IMR-90 (cell line): ENCODE measurements at regions not wholly inside any gene's neighbourhood (a gene's known extent, or its start where the extent isn't known, plus 50 kb on each side); places are given as distances from the start of the nearest gene placed in this dataset.

Experiments used
- BHLHE40 ChIP-seq: fragments of 150-350 bp; IDR thresholded peaks from 2 replicates; pipeline ENCODE4 v1.6.1; 2016; ENCODE audit warnings: mild to moderate bottlenecking, low read depth, low read length
- CEBPB ChIP-seq: IDR thresholded peaks from 2 replicates; pipeline ENCODE4 v1.6.1; 2012; ENCODE audit warnings: low read depth, low read length, improper control_type of control experiment
- CHD1 ChIP-seq: IDR thresholded peaks from 2 replicates; pipeline ENCODE4 v1.6.1; 2012; ENCODE audit warnings: low read depth, low read length, improper control_type of control experiment
- CTCF ChIP-seq: conservative IDR thresholded peaks from 2 replicates; pipeline ENCODE4 v1.5.1; 2012; ENCODE audit warnings: mild to moderate bottlenecking, low read depth, low read length, improper control_type of control experiment
- FOS ChIP-seq: fragments of 150-350 bp; IDR thresholded peaks from 2 replicates; pipeline ENCODE4 v1.6.1; 2016; ENCODE audit warnings: low read depth, low read length
- MAZ ChIP-seq: IDR thresholded peaks from 2 replicates; pipeline ENCODE4 v1.6.1; 2012; ENCODE audit warnings: low read depth, mild to moderate bottlenecking, low read length, improper control_type of control experiment, moderate library complexity, borderline replicate concordance
- POLR2A ChIP-seq: IDR thresholded peaks from 2 replicates; pipeline ENCODE4 v1.6.1; 2012; ENCODE audit warnings: mild to moderate bottlenecking, low read depth, low read length
- RCOR1 ChIP-seq: IDR thresholded peaks from 2 replicates; pipeline ENCODE4 v1.6.1; 2012; ENCODE audit warnings: mild to moderate bottlenecking, low read length, improper control_type of control experiment; ENCODE audit not compliant: insufficient replicate concordance
- RFX5 ChIP-seq: IDR thresholded peaks from 2 replicates; pipeline ENCODE4 v1.8.0; 2012; ENCODE audit warnings: low read depth, mild to moderate bottlenecking, low read length, moderate library complexity
- SMC3 ChIP-seq: fragments of 150-350 bp; IDR thresholded peaks from 2 replicates; pipeline ENCODE4 v1.6.1; 2016; ENCODE audit warnings: low read depth, mild to moderate bottlenecking, antibody characterized with exemption, low read length, moderate library complexity
- TF ChIP-seq, protein P1 (sequence below): fragments of 150-350 bp; IDR thresholded peaks from 2 replicates; pipeline ENCODE4 v1.6.1; 2016; ENCODE audit warnings: low read depth, mild to moderate bottlenecking, low read length, moderate library complexity, borderline replicate concordance

GRCh38 chr5:31084871-31085270 lies 108.6 kb upstream of the CDH6 start:
- TF ChIP-seq BHLHE40, result no peak
- TF ChIP-seq, protein P1, sequence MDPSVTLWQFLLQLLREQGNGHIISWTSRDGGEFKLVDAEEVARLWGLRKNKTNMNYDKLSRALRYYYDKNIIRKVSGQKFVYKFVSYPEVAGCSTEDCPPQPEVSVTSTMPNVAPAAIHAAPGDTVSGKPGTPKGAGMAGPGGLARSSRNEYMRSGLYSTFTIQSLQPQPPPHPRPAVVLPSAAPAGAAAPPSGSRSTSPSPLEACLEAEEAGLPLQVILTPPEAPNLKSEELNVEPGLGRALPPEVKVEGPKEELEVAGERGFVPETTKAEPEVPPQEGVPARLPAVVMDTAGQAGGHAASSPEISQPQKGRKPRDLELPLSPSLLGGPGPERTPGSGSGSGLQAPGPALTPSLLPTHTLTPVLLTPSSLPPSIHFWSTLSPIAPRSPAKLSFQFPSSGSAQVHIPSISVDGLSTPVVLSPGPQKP, result no peak
- TF ChIP-seq CTCF, result no peak
- TF ChIP-seq SMC3, result no peak
- no peak for TF ChIP-seq POLR2A
- no peak for TF ChIP-seq CEBPB
- no peak for TF ChIP-seq MAZ
- TF ChIP-seq CHD1, result no peak
- TF ChIP-seq RCOR1, result no peak
- TF ChIP-seq FOS, result no peak
- TF ChIP-seq RFX5, result no peak
